ENCODE measurements at regions not wholly inside any gene's neighbourhood (a gene's known extent, or its start where the extent isn't known, plus 50 kb on each side); places are given as distances from the start of the nearest gene placed in this dataset.
"Not testable (repeated sequence)": the region's sequence is repeated elsewhere in the genome, so short reads cannot be mapped to it uniquely, and the experiment has no call there.

GRCh38 chr20:43836790-43837189 is 77.9 kb upstream of the TOX2 start:
- DNase-seq, result no peak

- DNase-seq, result no peak
Observed at GRCh38 chr20:43835944-43836508, 78.6 kb upstream of the TOX2 start.

- no peak for DNase-seq
Observed at GRCh38 chr20:43833511-43834395, 80.9 kb upstream of the TOX2 start.

- DNase-seq, result no peak
Observed at GRCh38 chr20:43832961-43833360, 81.7 kb upstream of the TOX2 start.

- no peak for DNase-seq
Observed at GRCh38 chr20:43832096-43832816, 82.4 kb upstream of the TOX2 start.

GRCh38 chr20:43831481-43832065 is 83.1 kb upstream of the TOX2 start:
- no peak for DNase-seq

GRCh38 chr20:43830883-43831282 is 83.8 kb upstream of the TOX2 start:
- no peak for DNase-seq

- no peak for DNase-seq
Observed at GRCh38 chr20:43829951-43830690, 84.5 kb upstream of the TOX2 start.

- DNase-seq, result no peak
Observed at GRCh38 chr20:43827940-43828562, 86.6 kb upstream of the TOX2 start.

- DNase-seq, result not testable (repeated sequence)
Observed at GRCh38 chr20:43826943-43827342, 87.7 kb upstream of the TOX2 start.

- no peak for DNase-seq
Observed at GRCh38 chr20:43825581-43825980, 89.1 kb upstream of the TOX2 start.

- no peak for DNase-seq
Observed at GRCh38 chr20:43825051-43825402, 89.6 kb upstream of the TOX2 start.

GRCh38 chr20:43824309-43825050 is 90.2 kb upstream of the TOX2 start:
- no peak for DNase-seq

GRCh38 chr20:43821795-43822194 is 92.9 kb upstream of the TOX2 start:
- no peak for DNase-seq

- no peak for DNase-seq
Observed at GRCh38 chr20:43820731-43821330, 93.8 kb upstream of the TOX2 start.

- DNase-seq, result no peak
Observed at GRCh38 chr20:43812216-43812615, 85.4 kb upstream of the GTSF1L start.

GRCh38 chr20:43809206-43809819 is 82.5 kb upstream of the GTSF1L start:
- DNase-seq, result no peak

GRCh38 chr20:43804781-43805180 is 78.0 kb upstream of the GTSF1L start:
- no peak for DNase-seq

GRCh38 chr20:43803276-43803675 is 76.5 kb upstream of the GTSF1L start:
- DNase-seq, result no peak

- DNase-seq, result no peak
Observed at GRCh38 chr20:43800186-43800585, 73.4 kb upstream of the GTSF1L start.

- no peak for DNase-seq
Observed at GRCh38 chr20:43799741-43800140, 72.9 kb upstream of the GTSF1L start.

All from stimulated activated CD4-positive, alpha-beta T cell treated with anti-CD3 and anti-CD28 coated beads, Interleukin-4, amount 100 ng/mL, for 4 hours (primary cell).